ENCODE measurements at regions not wholly inside any gene's neighbourhood (a gene's known extent, or its start where the extent isn't known, plus 50 kb on each side); places are given as distances from the start of the nearest gene placed in this dataset.

DNA sequence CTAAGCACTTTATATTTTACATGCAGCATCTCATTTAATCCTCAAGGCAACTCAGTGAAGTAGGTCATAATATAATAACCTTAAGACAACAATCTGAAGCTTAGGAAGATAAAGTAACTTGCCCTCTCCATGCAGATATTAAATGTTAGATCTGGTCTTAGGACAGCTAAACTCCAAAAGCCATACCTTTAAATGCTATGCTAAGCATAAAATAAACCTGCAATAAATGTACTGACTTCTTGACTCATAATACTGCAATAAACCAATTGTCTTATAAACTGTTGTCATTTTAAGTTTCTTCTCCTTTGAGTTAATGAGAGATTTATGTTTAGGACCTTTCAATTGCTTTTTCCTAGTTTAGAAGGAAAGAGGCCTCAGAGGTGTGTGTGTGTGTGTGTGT is 102.2 kb upstream of the MIER3 start:
- DNase-seq (ENCODE audit: low read depth in 2 of 2), result no peak
- Histone ChIP-seq H3K27ac (ENCODE audit: insufficient read depth, low read length) (no peak overlapping the region), H2AFZ (ENCODE audit: low read length) (no peak overlapping the region), H3K4me2 (ENCODE audit: extremely low read depth, insufficient read depth, low read length) (no peak overlapping the region), H3K27me3 (ENCODE audit: control insufficient read depth, insufficient read depth, low read length) (no peaks in the 10 kb centered on the region), H3K9me3 (ENCODE audit: control insufficient read depth, insufficient read depth, low read depth, low read length) (no peaks in the 10 kb centered on the region), H3K4me1 (ENCODE audit: control insufficient read depth, extremely low read depth, insufficient read depth, low read length) (no peaks in the 10 kb centered on the region), H3K79me2 (ENCODE audit: control insufficient read depth, insufficient read depth, low read length) (no peaks in the 10 kb centered on the region), H3K36me3 (ENCODE audit: control insufficient read depth, insufficient read depth, low read length) (no peaks in the 10 kb centered on the region), H4K20me1 (ENCODE audit: control insufficient read depth, extremely low read depth, insufficient read depth, low read length) (no peaks in the 10 kb centered on the region), H3K9ac (ENCODE audit: insufficient read depth, low read length) (no peak overlapping the region), H3K4me3 (replicated peaks in 1 of 4; ENCODE audit: control extremely low read depth in 1 of 4, insufficient read depth in 1 of 4, low read depth in 3 of 4, low read length in 4 of 4) (no peak overlapping the region)
- no peak for TF ChIP-seq EZH2 (IDR thresholded peaks at IDR 0.05; ENCODE audit: low read length, missing control alignments)
- TF ChIP-seq, protein P1, sequence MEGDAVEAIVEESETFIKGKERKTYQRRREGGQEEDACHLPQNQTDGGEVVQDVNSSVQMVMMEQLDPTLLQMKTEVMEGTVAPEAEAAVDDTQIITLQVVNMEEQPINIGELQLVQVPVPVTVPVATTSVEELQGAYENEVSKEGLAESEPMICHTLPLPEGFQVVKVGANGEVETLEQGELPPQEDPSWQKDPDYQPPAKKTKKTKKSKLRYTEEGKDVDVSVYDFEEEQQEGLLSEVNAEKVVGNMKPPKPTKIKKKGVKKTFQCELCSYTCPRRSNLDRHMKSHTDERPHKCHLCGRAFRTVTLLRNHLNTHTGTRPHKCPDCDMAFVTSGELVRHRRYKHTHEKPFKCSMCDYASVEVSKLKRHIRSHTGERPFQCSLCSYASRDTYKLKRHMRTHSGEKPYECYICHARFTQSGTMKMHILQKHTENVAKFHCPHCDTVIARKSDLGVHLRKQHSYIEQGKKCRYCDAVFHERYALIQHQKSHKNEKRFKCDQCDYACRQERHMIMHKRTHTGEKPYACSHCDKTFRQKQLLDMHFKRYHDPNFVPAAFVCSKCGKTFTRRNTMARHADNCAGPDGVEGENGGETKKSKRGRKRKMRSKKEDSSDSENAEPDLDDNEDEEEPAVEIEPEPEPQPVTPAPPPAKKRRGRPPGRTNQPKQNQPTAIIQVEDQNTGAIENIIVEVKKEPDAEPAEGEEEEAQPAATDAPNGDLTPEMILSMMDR (conservative IDR thresholded peaks at IDR 0.05 in 1 of 2, IDR thresholded peaks at IDR 0.05 in 1 of 2; ENCODE audit: low read depth in 1 of 2, low read length in 2 of 2), result no peak

- Histone ChIP-seq H3K9me3 (ENCODE audit: control insufficient read depth, insufficient read depth, low read depth, low read length) (no peaks in the 10 kb centered on the region), H4K20me1 (ENCODE audit: control insufficient read depth, extremely low read depth, insufficient read depth, low read length) (no peaks in the 10 kb centered on the region), H3K27me3 (ENCODE audit: control insufficient read depth, insufficient read depth, low read length) (no peaks in the 10 kb centered on the region), H3K79me2 (ENCODE audit: control insufficient read depth, insufficient read depth, low read length) (no peaks in the 10 kb centered on the region), H3K4me1 (ENCODE audit: control insufficient read depth, extremely low read depth, insufficient read depth, low read length) (no peaks in the 10 kb centered on the region), H3K4me3 (replicated peaks in 1 of 4; ENCODE audit: control extremely low read depth in 1 of 4, insufficient read depth in 1 of 4, low read depth in 3 of 4, low read length in 4 of 4) (no peak overlapping the region), H2AFZ (ENCODE audit: low read length) (no peak overlapping the region), H3K27ac (ENCODE audit: insufficient read depth, low read length) (no peak overlapping the region), H3K4me2 (ENCODE audit: extremely low read depth, insufficient read depth, low read length) (no peak overlapping the region), H3K9ac (ENCODE audit: insufficient read depth, low read length) (no peak overlapping the region), H3K36me3 (ENCODE audit: control insufficient read depth, insufficient read depth, low read length) (no peaks in the 10 kb centered on the region)
- DNase-seq (ENCODE audit: low read depth in 2 of 2), result no peak
- no peak for TF ChIP-seq EZH2 (IDR thresholded peaks at IDR 0.05; ENCODE audit: low read length, missing control alignments)
- TF ChIP-seq, protein P1 (conservative IDR thresholded peaks at IDR 0.05 in 1 of 2, IDR thresholded peaks at IDR 0.05 in 1 of 2; ENCODE audit: low read depth in 1 of 2, low read length in 2 of 2), result no peak
These were observed 102.7 kb upstream of the MIER3 start for GRCh38 chr5:57054671-57055070.

DNA sequence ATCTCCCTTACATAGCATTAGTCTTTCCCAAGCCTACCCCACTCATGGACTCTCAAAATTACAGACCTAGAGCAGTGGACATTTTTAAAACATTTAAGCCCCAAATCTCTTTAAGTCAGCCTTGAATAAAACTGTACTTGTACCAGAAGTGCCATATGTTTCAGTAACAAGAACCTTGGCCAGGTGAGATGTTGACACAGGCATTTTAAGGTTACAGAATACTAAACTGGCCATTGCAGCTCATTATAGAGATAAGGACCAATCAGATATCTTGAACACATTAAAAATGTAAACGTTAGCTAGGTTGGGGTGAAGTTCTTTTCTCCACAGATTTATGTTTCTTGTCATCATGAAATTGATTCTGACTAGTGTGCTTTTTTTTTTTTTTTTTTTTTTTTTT is 103.8 kb upstream of the MIER3 start:
- no peak for TF ChIP-seq EZH2 (IDR thresholded peaks at IDR 0.05; ENCODE audit: low read length, missing control alignments)
- TF ChIP-seq, protein P1 (conservative IDR thresholded peaks at IDR 0.05 in 1 of 2, IDR thresholded peaks at IDR 0.05 in 1 of 2; ENCODE audit: low read depth in 1 of 2, low read length in 2 of 2), result no peak
- Histone ChIP-seq H3K4me3 (replicated peaks in 1 of 4; ENCODE audit: control extremely low read depth in 1 of 4, insufficient read depth in 1 of 4, low read depth in 3 of 4, low read length in 4 of 4) (no peak overlapping the region), H3K9ac (ENCODE audit: insufficient read depth, low read length) (no peak overlapping the region), H2AFZ (ENCODE audit: low read length) (no peak overlapping the region), H3K4me2 (ENCODE audit: extremely low read depth, insufficient read depth, low read length) (no peak overlapping the region), H3K79me2 (ENCODE audit: control insufficient read depth, insufficient read depth, low read length) (no peaks in the 10 kb centered on the region), H3K9me3 (ENCODE audit: control insufficient read depth, insufficient read depth, low read depth, low read length) (no peaks in the 10 kb centered on the region), H3K4me1 (ENCODE audit: control insufficient read depth, extremely low read depth, insufficient read depth, low read length) (no peaks in the 10 kb centered on the region), H4K20me1 (ENCODE audit: control insufficient read depth, extremely low read depth, insufficient read depth, low read length) (no peaks in the 10 kb centered on the region), H3K36me3 (ENCODE audit: control insufficient read depth, insufficient read depth, low read length) (no peaks in the 10 kb centered on the region), H3K27me3 (ENCODE audit: control insufficient read depth, insufficient read depth, low read length) (no peaks in the 10 kb centered on the region), H3K27ac (ENCODE audit: insufficient read depth, low read length) (no peak overlapping the region)
- no peak for DNase-seq (ENCODE audit: low read depth in 2 of 2)
